K562 (cell line): ENCODE measurements at regions not wholly inside any gene's neighbourhood (a gene's known extent, or its start where the extent isn't known, plus 50 kb on each side); places are given as distances from the start of the nearest gene placed in this dataset.

ENCODE experiments used
- ATAC-seq: fragments of 200-7000 bp; cut with Tn5 transposase; 3 replicates; pipeline ENCODE4 v1.9.1; 2020; ENCODE audit warnings: moderate library complexity
- BruUV-seq: library from RNA; stranded (reverse); fragments of 400-500 nt; replicated peaks from 2 replicates; lab custom pipeline; 2021; lab: Mats Ljungman, UMichigan
- CTCF ChIA-PET: fragments of 300-600 bp; formaldehyde crosslinking; extraction: SDS; loops from one replicate; lab custom pipeline; 2021; ENCODE audit warnings: low intra/inter-chr PET ratio; lab: Yijun Ruan, JAX
- POLR2A ChIA-PET: fragments of 300-600, 350-650 bp; sonication (Branson Sonifier 250); formaldehyde crosslinking; extraction: SDS; loops from one replicate; lab custom pipeline; 2021; ENCODE audit warnings: antibody characterized with exemption, inconsistent platforms; lab: Yijun Ruan, JAX
- DNase-seq, 4 experiments: peaks; one replicate each; pipeline versions ENCODE4 v3.0.0 to v3.0.0-alpha.2; 2011 to 2018; ENCODE audit warnings: low spot score in 3 of 4, mixed read lengths in 3 of 4; ENCODE audit errors: extremely low read depth in 1 of 4
- FAIRE-seq: peaks from 2 replicates; lab custom pipeline; 2011; peaks lifted over from hg19 to GRCh38; lab: Jason Lieb, UNC
- H2AFZ ChIP-seq: 2 replicates; pipeline ENCODE4 v1.6.0; 2011; ENCODE audit warnings: low read depth, low read length, control low read depth, inconsistent platforms
- H3K27ac ChIP-seq: fragments of 200-600 bp; 3 replicates; pipeline ENCODE4 v1.8.0; 2011; ENCODE audit warnings: low read depth, mild to moderate bottlenecking, control low read depth, inconsistent platforms, low read length, moderate library complexity, mixed read lengths; ENCODE audit errors: extremely low read depth
- H3K27me3 ChIP-seq, 2 experiments: fragments of 300-600 bp in 1 of 2; 2 replicates in 1 of 2; 3 replicates in 1 of 2; pipeline versions ENCODE4 v1.6.0 to v1.8.0; 2011; ENCODE audit warnings: inconsistent platforms in 2 of 2, low read length in 2 of 2, mild to moderate bottlenecking in 1 of 2, mixed read lengths in 1 of 2, moderate library complexity in 1 of 2; ENCODE audit not compliant: control insufficient read depth in 2 of 2, insufficient read depth in 2 of 2
- H3K36me3 ChIP-seq: fragments of 300-600 bp; 3 replicates; pipeline ENCODE4 v1.8.0; 2011; ENCODE audit warnings: mild to moderate bottlenecking, low read length, inconsistent platforms; ENCODE audit not compliant: control insufficient read depth, insufficient read depth
- H3K4me1 ChIP-seq, 2 experiments: fragments of 200-600 bp in 1 of 2; replicated peaks in 1 of 2; 2 replicates in 1 of 2; 3 replicates in 1 of 2; pipeline versions ENCODE4 v1.5.1 to v1.8.0; 2011; ENCODE audit warnings: inconsistent platforms in 2 of 2, low read length in 2 of 2, mild to moderate bottlenecking in 1 of 2, mixed read lengths in 1 of 2, moderate library complexity in 1 of 2; ENCODE audit not compliant: control insufficient read depth in 2 of 2, insufficient read depth in 2 of 2
- H3K4me2 ChIP-seq: 2 replicates; pipeline ENCODE4 v1.6.1; 2011; ENCODE audit warnings: low read length, control low read depth, inconsistent platforms, mixed read lengths; ENCODE audit not compliant: insufficient read depth
- H3K4me3 ChIP-seq: fragments of 200-600 bp; sonication (generic), shearing (Covaris generic); 2 replicates; pipeline ENCODE4 v1.5.1; 2016; ENCODE audit warnings: control low read depth, inconsistent platforms
- H3K79me2 ChIP-seq: fragments of 200-600 bp; 3 replicates; pipeline ENCODE4 v1.8.0; 2011; ENCODE audit warnings: low read length, inconsistent platforms; ENCODE audit not compliant: control insufficient read depth, insufficient read depth
- H3K9ac ChIP-seq, 2 experiments: 2 replicates each; pipeline versions ENCODE4 v1.6.0 to v1.6.1; 2011; ENCODE audit warnings: low read depth in 2 of 2, low read length in 2 of 2, control low read depth in 1 of 2, inconsistent platforms in 1 of 2, mild to moderate bottlenecking in 1 of 2, mixed read lengths in 1 of 2; ENCODE audit not compliant: insufficient read depth in 1 of 2
- H3K9me1 ChIP-seq: one replicate; pipeline ENCODE4 v1.6.0; 2011; ENCODE audit warnings: inconsistent platforms, mild to moderate bottlenecking, low read length, moderate library complexity; ENCODE audit not compliant: control insufficient read depth, insufficient read depth
- H3K9me3 ChIP-seq: replicated peaks from 2 replicates; pipeline ENCODE4 v1.5.1; 2011; ENCODE audit warnings: low read depth, low read length, inconsistent platforms; ENCODE audit not compliant: control insufficient read depth, insufficient read depth
- H4K20me1 ChIP-seq: replicated peaks from 2 replicates; pipeline ENCODE4 v1.6.1; 2011; ENCODE audit warnings: low read length, inconsistent platforms, mixed read lengths; ENCODE audit not compliant: control insufficient read depth, insufficient read depth
- SREBF2 ChIP-seq: sonication (generic); formaldehyde crosslinking; IDR thresholded peaks from 2 replicates; pipeline ENCODE4 v1.4.0; 2020; ENCODE audit warnings: mild to moderate bottlenecking, missing genetic modification reagents
- ZNF764 ChIP-seq: fragments of 250-450 bp; sonication (Bioruptor Pico); IDR thresholded peaks from 2 replicates; pipeline ENCODE4 v1.4.0; 2020; ENCODE audit warnings: low read depth, mild to moderate bottlenecking, moderate library complexity
- WGBS: fragments of 100-300 bp; shearing (Covaris generic); methylation state at CpG from one replicate; pipeline ENCODE4 v1.1.6; 2016; ENCODE audit warnings: low coverage, mixed read lengths; ENCODE audit not compliant: insufficient coverage; ENCODE audit errors: missing lambda C conversion rate; 5-methylcytosine and 5-hydroxymethylcytosine counted together
- in situ Hi-C: fragments of 300-500 bp; cut with MboI; formaldehyde crosslinking; loops from 4 replicates; pipeline ENCODE4 v1.15.0; 2018; ENCODE audit warnings: inconsistent platforms, mixed read lengths
- intact Hi-C: fragments of 100-400 bp; cut with micrococcal nuclease; formaldehyde crosslinking; loops from 2 replicates; pipeline ENCODE4 v1.14.2; 2022

DNA sequence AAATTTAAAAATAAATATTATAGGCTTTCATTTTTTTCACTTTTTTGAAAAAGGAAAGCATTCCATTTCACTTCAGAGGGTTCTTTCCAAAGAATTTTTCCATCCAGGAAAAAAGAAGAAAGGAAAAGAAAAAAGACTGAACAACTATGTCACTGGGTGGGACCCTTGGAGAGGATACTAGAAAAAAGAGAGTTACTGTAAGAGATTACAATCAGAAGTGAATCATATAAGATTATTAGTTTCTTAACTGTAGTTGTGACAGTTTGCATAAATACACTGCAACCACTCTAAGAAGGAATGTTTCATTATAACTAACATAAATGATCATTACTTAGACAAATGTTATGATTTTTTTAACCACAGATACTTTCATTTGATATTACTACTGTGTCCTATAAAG is 87.8 kb downstream of the KLF12 start:
- Histone ChIP-seq H3K4me3 (no peak overlapping the region), H4K20me1 (no peaks in the 10 kb centered on the region), H3K9ac (no peak overlapping the region), H3K27ac (no peak overlapping the region), H3K9me1 (no peaks in the 10 kb centered on the region), H2AFZ (no peak overlapping the region), H3K36me3 (no peaks in the 10 kb centered on the region), H3K4me2 (no peak overlapping the region), H3K27me3 (no peaks in the 10 kb centered on the region), H3K9me3 (no peaks in the 10 kb centered on the region), H3K4me1 (no peaks in the 10 kb centered on the region), H3K79me2 (no peaks in the 10 kb centered on the region)
- BruUV-seq, result no TSS peak
- POLR2A ChIA-PET, result no interaction called here
- CTCF ChIA-PET, result no interaction called here
- in situ Hi-C loops, result no loop called here
- intact Hi-C loops, result no loop called here
- no peak for TF ChIP-seq ZNF764 (CRISPR knock-in tag)
- DNase-seq (no peak), ATAC-seq (no peak), FAIRE-seq (no peak)

DNA sequence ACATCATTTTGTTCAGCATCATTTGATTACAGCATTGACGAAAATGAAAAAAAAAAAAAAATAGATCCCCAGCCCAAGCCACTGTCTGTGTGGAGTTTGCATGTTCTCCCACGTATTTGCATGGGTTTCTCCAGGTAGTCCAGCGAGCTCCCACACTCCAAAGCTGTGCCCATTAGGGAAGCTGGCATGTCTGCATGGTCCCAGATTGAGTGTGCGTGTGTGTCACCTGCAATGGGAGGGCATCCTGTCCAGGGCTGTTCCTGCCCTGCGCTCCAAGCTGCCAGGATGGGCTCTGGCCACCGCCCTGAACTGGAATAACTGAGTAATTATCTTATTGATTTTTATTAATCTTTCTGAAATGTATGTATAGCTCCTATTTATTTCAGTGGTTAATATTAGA is 88.6 kb downstream of the KLF12 start:
- intact Hi-C loops, result no loop called here
- no peaks in the 10 kb centered on the region for H3K79me2 ChIP-seq
- no peaks in the 10 kb centered on the region for H3K9me1 ChIP-seq
- no peak overlapping the region for H3K9ac ChIP-seq
- ChIA-PET POLR2A (interaction anchor here (0.7 kb wide), 1 partner anchor 205 kb away, joined by 3 read pairs; no protein-coding TSS in a partner anchor), CTCF (no interaction called here)
- H3K4me3 ChIP-seq, result no peak overlapping the region
- H3K4me2 ChIP-seq, result no peak overlapping the region
- DNase-seq (no peak), FAIRE-seq (no peak), ATAC-seq (no peak)
- TF ChIP-seq SREBF2 (CRISPR knock-in tag), result no peak
- no peaks in the 10 kb centered on the region for H4K20me1 ChIP-seq
- 0% methylated on average over 4 of the region's 6 CpGs for WGBS
- no peaks in the 10 kb centered on the region for H3K27me3 ChIP-seq
- no peaks in the 10 kb centered on the region for H3K36me3 ChIP-seq
- H3K9me3 ChIP-seq, result no peaks in the 10 kb centered on the region
- H3K27ac ChIP-seq, result no peak overlapping the region
- in situ Hi-C loops, result no loop called here
- no peaks in the 10 kb centered on the region for H3K4me1 ChIP-seq
- H2AFZ ChIP-seq, result no peak overlapping the region
- no TSS peak for BruUV-seq
